ENCODE measurements at regions not wholly inside any gene's neighbourhood (a gene's known extent, or its start where the extent isn't known, plus 50 kb on each side); places are given as distances from the start of the nearest gene placed in this dataset.

DNA sequence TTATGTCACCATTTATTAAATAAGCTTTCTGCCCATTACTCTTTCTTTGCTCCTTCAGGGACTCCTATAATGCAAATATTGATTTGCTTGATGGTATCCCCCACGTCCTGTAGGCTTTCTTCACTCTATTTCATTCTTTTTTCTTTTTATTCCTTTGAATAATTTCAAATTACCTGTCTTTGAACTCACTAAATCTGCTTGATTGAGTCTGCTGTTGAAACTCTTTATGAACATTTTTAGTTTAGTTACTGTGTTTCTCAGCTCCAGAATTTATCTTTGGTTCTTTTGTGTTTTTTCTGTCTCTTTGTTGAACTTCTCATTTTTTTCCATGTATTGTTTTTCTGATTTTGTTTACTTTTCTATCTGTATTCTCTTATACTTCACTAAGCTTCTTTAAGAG lies 254.4 kb upstream of the CCL2 start:
- no peak for TF ChIP-seq YY1 (IDR thresholded peaks at IDR 0.05; ENCODE audit: insufficient read depth, insufficient read length)
- TF ChIP-seq SUZ12 (IDR thresholded peaks at IDR 0.05; ENCODE audit: extremely low read depth, insufficient read depth, insufficient read length) = no peak
